Neuron (in vitro differentiated cells): ENCODE measurements at regions not wholly inside any gene's neighbourhood (a gene's known extent, or its start where the extent isn't known, plus 50 kb on each side); places are given as distances from the start of the nearest gene placed in this dataset.

Experiments
- H2AFZ ChIP-seq: one replicate; pipeline ENCODE4 v1.6.1; 2013; ENCODE audit warnings: low read depth, mild to moderate bottlenecking, inconsistent platforms, low read length, moderate library complexity
- H3K27me3 ChIP-seq: one replicate; pipeline ENCODE4 v1.6.1; 2013; ENCODE audit warnings: low read length; ENCODE audit not compliant: insufficient read depth
- H3K36me3 ChIP-seq: one replicate; pipeline ENCODE4 v1.6.1; 2013; ENCODE audit warnings: low read length; ENCODE audit not compliant: insufficient read depth
- H3K4me1 ChIP-seq: one replicate; pipeline ENCODE4 v1.6.1; 2013; ENCODE audit warnings: low read length; ENCODE audit not compliant: insufficient read depth
- H3K4me3 ChIP-seq: 2 replicates; pipeline ENCODE4 v1.5.1; 2013; ENCODE audit warnings: mild to moderate bottlenecking, low read length, moderate library complexity
- H3K9me3 ChIP-seq: one replicate; pipeline ENCODE4 v1.6.1; 2013; ENCODE audit warnings: low read length

DNA sequence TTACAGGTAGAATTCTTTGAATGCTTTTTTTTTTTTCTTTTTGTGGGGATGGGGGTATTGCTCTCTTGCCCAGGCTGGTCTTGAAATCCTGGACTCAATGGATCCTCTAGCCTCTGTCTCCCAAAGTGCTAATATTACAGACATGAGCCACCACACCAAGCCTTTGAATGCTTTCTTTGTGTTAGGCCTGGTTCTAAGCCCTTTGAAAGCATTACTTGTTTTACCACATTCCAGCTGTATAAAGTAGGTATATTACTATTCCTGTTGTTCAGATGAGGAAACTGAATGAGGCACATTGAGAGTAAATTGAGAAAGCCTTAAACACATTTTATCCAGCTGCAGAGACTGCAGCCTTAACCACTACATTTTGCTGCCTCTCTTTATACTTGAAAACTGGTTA, 841.8 kb upstream of the ADGRL4 start:
- Histone ChIP-seq H3K4me3 (no peak overlapping the region), H3K36me3 (no peaks in the 10 kb centered on the region), H3K9me3 (no peaks in the 10 kb centered on the region), H3K27me3 (no peaks in the 10 kb centered on the region), H3K4me1 (peaks cover 31% of the 10 kb centered on the region), H2AFZ (no peak overlapping the region)

DNA sequence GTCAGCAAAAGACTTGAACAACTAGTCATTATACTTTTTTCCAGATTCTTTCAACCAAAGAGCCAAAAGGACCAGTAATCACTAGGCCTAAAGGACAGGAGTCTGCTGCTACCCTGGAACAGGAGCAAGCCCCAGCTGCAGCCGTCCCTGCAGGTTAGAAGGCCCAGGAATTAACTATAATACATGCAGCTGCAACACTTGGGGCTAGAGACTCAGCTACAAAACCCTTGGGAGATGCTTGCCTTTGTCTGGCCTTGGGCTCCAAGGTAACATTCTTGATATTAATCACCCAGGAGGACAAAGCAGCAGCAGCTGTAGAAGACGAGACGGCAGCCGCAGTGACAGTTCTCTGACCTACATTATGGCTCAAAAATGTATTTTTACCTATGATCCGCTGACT, 841.2 kb upstream of the ADGRL4 start:
- Histone ChIP-seq H3K36me3 (no peaks in the 10 kb centered on the region), H3K27me3 (no peaks in the 10 kb centered on the region), H3K4me3 (no peak overlapping the region), H2AFZ (peak overlapping the region; percentile 80), H3K4me1 (peaks cover 26% of the 10 kb centered on the region), H3K9me3 (no peaks in the 10 kb centered on the region)

DNA sequence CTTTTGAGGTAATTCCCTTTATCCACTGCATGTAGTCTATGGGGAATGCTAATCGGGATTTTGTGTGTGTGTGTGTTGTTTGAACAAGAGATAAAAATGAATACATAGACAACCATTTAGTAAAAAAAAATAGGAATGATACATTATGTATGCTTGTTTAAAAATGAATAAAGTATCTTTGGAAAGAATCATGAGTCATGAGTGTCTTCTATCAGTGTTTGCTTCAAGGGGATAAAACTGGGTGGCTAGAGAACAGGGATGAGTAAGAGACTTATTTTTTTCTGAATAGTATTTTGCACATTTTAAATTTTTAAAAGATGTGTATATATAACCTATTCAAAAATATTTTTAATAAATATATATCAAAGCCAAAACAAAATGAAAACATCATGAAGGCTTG, 839.4 kb upstream of the ADGRL4 start:
- Histone ChIP-seq H3K36me3 (no peaks in the 10 kb centered on the region), H3K27me3 (no peaks in the 10 kb centered on the region), H2AFZ (no peak overlapping the region), H3K4me3 (no peak overlapping the region), H3K9me3 (no peaks in the 10 kb centered on the region), H3K4me1 (peaks cover 25% of the 10 kb centered on the region)

DNA sequence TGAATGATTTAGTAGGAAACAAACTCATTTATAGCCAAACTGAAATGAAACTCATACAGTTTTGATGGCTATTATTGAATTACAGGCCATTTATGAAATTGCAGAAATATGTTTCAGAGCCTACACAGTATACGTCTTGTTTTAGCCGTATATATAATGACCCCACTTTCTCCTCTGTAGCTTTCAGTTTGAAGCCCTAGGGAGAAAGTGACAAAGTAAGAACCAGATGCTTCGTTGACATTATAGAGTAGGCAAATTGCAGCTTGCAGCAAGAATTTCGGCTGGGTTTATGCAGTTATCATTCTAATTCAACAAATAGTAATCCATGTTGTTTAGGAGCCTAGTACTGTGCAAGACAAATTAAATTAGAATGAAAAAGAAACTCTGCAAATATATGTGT, 836.3 kb upstream of the ADGRL4 start:
- Histone ChIP-seq H2AFZ (no peak overlapping the region), H3K27me3 (no peaks in the 10 kb centered on the region), H3K9me3 (no peaks in the 10 kb centered on the region), H3K4me3 (no peak overlapping the region), H3K4me1 (peaks cover 20% of the 10 kb centered on the region), H3K36me3 (no peaks in the 10 kb centered on the region)

DNA sequence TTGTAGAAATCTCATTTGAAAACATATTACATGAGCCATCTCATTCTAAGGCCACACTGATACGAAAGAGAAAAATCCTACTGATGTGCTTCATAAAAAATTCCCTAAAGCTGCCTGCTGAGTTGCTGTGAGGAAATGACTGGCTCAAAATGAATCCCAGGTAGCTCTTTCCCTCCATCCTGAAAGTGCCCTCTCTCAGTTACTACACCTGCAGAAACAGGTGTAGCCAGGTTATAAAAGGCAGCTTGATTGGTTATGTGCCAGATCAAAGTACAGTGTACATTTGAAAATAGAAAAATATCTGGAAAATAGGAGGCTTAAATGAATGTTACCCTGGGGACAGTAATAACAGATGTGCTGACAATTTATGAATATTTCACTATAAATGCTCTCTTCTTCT, 833.4 kb upstream of the ADGRL4 start:
- Histone ChIP-seq H3K4me3 (no peak overlapping the region), H3K4me1 (peaks cover 4% of the 10 kb centered on the region), H2AFZ (peak overlapping the region; percentile 1), H3K27me3 (no peaks in the 10 kb centered on the region), H3K9me3 (no peaks in the 10 kb centered on the region), H3K36me3 (no peaks in the 10 kb centered on the region)

DNA sequence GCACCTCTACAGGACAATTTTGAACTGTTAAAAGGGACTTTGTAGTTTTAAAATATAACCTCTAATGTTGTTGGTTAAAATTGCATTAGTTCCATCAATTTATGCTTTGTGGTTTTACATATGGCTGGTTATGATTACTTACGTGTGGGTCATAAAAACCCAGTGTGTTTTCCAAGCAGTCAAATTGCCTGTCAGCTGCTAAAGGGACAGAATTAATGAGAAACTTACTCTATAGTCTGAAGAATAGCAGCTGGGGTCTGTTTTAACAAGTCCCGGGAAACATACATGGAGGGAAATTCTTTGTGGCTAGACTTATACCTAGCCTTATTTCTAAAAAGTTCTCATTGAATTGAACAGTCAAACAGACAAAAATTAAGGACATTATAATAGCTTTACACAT, 820.9 kb upstream of the ADGRL4 start:
- Histone ChIP-seq H3K9me3 (no peaks in the 10 kb centered on the region), H3K4me1 (no peaks in the 10 kb centered on the region), H3K27me3 (no peaks in the 10 kb centered on the region), H3K36me3 (no peaks in the 10 kb centered on the region), H3K4me3 (no peak overlapping the region), H2AFZ (no peak overlapping the region)

DNA sequence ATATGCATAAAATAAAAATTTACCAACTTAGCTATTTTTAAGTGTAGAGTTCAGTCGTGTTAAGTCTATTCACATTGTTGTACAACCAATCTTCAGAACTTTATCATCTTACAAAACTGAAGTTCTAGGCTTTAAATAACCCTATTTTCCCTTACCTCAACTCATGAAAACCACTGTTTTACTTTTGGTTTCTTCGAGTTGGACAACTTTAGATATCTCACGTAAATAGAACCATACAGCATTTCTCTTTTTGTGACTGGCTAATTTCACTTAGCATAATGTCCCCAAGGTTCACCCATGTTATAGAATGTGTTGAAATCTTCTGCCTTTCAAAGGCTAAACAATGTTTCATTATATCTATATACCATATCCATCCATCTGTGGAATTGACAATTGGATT, 819.0 kb upstream of the ADGRL4 start:
- Histone ChIP-seq H3K4me1 (no peaks in the 10 kb centered on the region), H3K4me3 (no peak overlapping the region), H3K27me3 (no peaks in the 10 kb centered on the region), H2AFZ (no peak overlapping the region), H3K36me3 (no peaks in the 10 kb centered on the region), H3K9me3 (no peaks in the 10 kb centered on the region)

DNA sequence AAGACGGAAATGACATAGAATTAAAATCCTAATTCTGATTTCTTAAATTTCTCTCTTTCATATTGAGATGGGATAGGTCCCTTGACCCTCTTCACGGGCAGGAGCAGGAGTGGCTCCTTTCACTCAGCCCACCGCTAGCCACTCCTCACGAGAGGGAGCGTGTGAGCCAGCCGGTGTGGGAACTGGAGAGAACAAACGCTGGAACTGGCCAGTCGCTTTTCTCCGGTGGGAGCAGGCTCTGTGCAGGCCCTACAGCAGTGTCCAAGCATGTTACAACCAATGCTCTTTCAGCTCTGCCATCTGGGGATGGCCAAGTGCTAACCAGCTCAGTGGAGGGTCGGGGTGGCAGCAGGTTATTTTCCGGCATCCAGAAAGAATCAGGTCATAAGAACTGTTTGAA, 815.5 kb upstream of the ADGRL4 start:
- no peak overlapping the region for H2AFZ ChIP-seq
- H3K4me3 ChIP-seq = no peak overlapping the region
- no peaks in the 10 kb centered on the region for H3K9me3 ChIP-seq
- no peaks in the 10 kb centered on the region for H3K36me3 ChIP-seq
- H3K4me1 ChIP-seq = no peaks in the 10 kb centered on the region
- no peaks in the 10 kb centered on the region for H3K27me3 ChIP-seq

DNA sequence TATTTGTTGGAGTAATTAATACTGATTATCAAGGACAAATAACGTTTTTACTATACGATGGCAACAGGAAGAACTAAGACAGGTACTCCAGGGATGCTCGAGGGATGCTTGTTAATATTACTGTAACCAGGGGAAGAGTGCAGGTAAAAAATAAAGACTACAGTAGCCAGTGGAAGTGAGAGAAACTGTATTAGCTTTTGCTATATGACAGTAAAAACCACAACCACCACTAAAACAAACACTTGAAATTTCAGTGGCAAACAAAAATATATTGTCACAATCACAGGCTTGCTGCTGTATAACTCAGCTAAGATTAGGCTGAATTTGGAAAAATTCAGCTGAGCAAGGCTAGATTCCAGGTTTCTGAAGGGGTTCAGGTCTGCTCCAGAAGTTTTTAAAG, 812.6 kb upstream of the ADGRL4 start:
- H3K36me3 ChIP-seq = no peaks in the 10 kb centered on the region
- H3K27me3 ChIP-seq = no peaks in the 10 kb centered on the region
- H3K4me1 ChIP-seq = no peaks in the 10 kb centered on the region
- H3K9me3 ChIP-seq = no peaks in the 10 kb centered on the region
- no peak overlapping the region for H3K4me3 ChIP-seq
- H2AFZ ChIP-seq = no peak overlapping the region

DNA sequence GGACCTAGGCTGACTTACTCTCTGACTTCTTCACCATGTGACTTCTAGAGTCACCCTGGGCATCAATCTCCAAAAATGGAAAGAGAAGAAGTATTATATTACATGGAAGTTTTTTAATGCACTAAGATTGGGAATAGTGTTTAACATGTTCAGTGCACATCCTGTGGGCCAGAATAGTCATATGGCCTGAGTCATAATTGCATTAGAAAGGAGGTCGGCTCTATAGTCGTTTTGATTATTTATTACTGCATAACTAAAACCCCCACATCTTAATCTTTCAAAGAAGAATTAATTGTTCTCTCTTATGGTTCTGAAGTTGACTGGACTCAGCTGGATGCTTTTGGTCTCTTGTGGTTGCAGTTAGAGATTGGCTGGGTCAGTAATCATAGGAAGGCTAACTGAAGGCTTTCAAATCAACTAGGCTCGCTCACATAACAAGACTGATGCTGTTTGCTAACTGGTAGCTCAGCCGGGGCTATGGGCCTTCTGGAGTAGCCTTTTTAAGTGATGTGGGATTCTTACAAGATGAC, 810.6 kb upstream of the ADGRL4 start:
- H3K4me1 ChIP-seq = no peaks in the 10 kb centered on the region
- no peaks in the 10 kb centered on the region for H3K27me3 ChIP-seq
- H3K4me3 ChIP-seq = no peak overlapping the region
- no peaks in the 10 kb centered on the region for H3K9me3 ChIP-seq
- no peak overlapping the region for H2AFZ ChIP-seq
- no peaks in the 10 kb centered on the region for H3K36me3 ChIP-seq

DNA sequence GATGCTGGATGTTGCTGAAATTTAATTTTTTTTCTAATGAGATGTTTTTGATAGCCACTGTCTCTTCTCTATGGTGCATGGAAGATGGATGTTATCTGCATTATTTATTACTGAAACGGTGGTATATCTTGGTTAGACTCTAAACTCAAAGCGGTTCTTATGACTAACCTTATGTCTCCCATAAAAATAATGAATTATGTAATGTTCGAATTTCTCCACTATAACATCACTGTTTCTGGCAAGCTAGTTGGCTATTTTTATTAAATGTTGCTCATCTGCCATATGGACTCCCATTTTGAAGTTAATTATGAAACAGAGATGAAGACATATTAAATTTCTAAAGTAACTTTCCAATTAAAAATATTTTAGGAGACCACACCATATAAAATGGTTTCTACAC, 808.6 kb upstream of the ADGRL4 start:
- Histone ChIP-seq H3K27me3 (no peaks in the 10 kb centered on the region), H3K4me1 (peaks cover 7% of the 10 kb centered on the region), H3K36me3 (no peaks in the 10 kb centered on the region), H2AFZ (no peak overlapping the region), H3K4me3 (no peak overlapping the region), H3K9me3 (no peaks in the 10 kb centered on the region)

DNA sequence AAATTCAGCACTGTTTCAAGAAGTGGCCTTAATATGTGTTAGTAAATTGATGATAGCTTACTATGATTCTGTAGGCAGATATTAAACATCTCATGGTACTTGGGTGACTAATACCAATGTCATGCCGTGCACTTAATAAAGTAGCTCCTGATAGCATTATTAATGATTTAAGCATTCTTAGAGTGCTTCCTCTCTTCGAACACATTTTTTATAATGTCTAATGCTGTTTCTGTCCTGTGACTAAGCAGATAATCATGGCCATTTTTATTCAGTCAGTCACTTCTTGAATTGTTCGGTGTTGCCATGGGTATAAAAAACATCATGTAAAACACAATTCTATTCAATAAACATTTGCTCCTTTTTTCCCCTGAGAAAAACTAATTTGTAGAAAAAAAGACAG, 804.6 kb upstream of the ADGRL4 start:
- no peak overlapping the region for H2AFZ ChIP-seq
- H3K9me3 ChIP-seq = no peaks in the 10 kb centered on the region
- no peaks in the 10 kb centered on the region for H3K36me3 ChIP-seq
- no peaks in the 10 kb centered on the region for H3K27me3 ChIP-seq
- H3K4me1 ChIP-seq = peaks cover 7% of the 10 kb centered on the region
- no peak overlapping the region for H3K4me3 ChIP-seq

DNA sequence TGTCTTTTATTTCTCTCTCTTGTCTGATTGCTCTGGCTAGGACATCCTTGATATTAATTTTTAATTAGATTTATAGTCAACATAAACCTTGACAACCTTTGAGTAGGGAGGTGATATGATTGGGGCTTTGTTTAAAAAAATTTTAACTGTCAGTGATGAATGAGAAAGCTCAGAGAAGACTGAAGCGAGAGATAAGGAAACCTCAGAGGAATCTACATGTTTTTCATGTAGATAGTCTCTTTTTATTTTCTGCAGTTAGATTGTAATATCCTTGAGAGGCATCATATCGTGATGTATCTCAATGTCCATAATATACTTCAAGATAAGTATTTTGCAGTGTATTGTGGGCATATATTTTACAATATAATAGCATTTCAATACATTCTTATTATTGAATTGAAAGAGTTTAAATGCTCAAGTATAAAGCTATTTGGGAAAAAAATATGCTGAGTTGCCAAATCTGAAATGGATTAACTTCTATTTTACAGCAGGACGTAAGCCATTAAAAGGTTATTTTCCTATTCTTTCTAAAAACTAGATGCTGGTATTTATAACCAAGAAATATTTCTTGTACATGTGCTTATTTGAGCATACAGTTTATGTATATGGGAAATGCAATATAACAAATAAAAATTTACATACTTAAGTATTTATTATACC, 802.4 kb upstream of the ADGRL4 start:
- Histone ChIP-seq H3K27me3 (no peaks in the 10 kb centered on the region), H3K9me3 (no peaks in the 10 kb centered on the region), H3K4me1 (peaks cover 7% of the 10 kb centered on the region), H3K4me3 (no peak overlapping the region), H3K36me3 (no peaks in the 10 kb centered on the region), H2AFZ (no peak overlapping the region)

DNA sequence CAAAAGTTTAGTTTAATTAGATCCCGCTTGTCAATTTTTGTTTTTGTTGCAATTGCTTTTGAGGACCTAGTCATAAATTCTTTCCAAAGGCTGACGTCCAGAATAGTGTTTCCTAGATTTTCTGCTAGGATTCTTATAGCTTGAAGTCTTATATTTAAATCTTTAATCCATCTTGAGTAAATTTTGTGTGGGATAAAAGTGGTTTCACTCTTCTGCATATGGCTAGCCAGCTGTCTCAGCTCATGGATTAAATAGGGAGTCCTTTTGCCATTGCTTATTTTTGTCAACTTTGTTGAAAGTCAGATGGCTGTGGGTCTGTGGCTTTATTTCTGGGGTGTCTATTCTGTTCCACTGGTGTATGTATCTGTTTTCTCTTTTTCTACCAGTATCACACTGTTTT, 801.3 kb upstream of the ADGRL4 start:
- no peaks in the 10 kb centered on the region for H3K27me3 ChIP-seq
- no peak overlapping the region for H3K4me3 ChIP-seq
- H2AFZ ChIP-seq = no peak overlapping the region
- H3K36me3 ChIP-seq = no peaks in the 10 kb centered on the region
- peaks cover 7% of the 10 kb centered on the region for H3K4me1 ChIP-seq
- no peaks in the 10 kb centered on the region for H3K9me3 ChIP-seq
